HG03520 (cell line): ENCODE measurements at regions not wholly inside any gene's neighbourhood (a gene's known extent, or its start where the extent isn't known, plus 50 kb on each side); places are given as distances from the start of the nearest gene placed in this dataset.
"Not testable (repeated sequence)": the region's sequence is repeated elsewhere in the genome, so short reads cannot be mapped to it uniquely, and the experiment has no call there.

Source experiments
- ATAC-seq: cut with Tn5 transposase; IDR thresholded peaks from one replicate; pipeline ENCODE4 v1.9.1; 2021; ENCODE audit warnings: mild to moderate bottlenecking, moderate library complexity; ENCODE audit not compliant: unreplicated experiment

GRCh38 chr6:92428448-92428847, 990.9 kb downstream of the EPHA7 start:
- ATAC-seq, result no peak

DNA sequence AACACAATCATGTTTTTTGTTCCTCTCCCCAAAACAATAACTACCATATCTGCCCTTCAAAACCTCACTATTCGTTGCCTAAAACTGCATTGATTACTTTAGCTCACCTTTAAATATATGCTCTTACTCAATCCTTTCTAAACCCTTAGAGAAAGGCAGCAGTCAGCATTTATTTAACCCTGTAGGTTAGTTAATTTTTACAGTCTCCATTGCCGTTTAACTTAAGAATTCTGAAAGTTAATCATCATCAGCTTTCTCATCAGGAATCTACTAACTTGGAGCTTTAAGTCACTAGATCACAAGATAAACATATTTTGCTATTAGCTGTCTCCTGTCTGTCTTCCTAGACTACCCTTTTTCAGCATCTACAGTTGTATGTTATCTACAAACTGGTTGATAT, 991.9 kb downstream of the EPHA7 start:
- no peak for ATAC-seq

- no peak for ATAC-seq
Observed at GRCh38 chr6:92415656-92416055, 1003.7 kb downstream of the EPHA7 start.

DNA sequence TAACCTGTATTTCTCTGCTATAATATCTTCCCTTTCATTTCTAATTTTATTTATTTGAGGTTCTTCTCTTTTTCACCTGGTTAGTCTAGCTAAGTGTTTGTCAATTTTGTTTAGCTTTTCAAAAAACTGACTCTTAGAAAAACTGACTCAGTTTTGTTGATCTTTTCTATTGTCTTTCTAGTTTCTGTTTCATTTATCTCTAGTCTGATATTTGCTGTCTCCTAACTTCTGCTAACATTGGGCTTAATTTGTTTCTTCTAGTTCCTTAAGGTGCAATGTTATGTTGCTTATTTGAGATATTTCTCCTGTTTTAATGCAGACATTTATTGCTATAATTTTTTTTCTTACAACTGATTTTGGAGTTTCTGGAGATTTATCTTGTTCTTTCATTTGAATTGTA, 1011.0 kb downstream of the EPHA7 start:
- no peak for ATAC-seq

- ATAC-seq, result no peak
Observed at GRCh38 chr6:92404281-92404680, 1015.1 kb downstream of the EPHA7 start.

- ATAC-seq, result no peak
Observed at GRCh38 chr6:92399911-92400310, 1019.4 kb downstream of the EPHA7 start.

DNA sequence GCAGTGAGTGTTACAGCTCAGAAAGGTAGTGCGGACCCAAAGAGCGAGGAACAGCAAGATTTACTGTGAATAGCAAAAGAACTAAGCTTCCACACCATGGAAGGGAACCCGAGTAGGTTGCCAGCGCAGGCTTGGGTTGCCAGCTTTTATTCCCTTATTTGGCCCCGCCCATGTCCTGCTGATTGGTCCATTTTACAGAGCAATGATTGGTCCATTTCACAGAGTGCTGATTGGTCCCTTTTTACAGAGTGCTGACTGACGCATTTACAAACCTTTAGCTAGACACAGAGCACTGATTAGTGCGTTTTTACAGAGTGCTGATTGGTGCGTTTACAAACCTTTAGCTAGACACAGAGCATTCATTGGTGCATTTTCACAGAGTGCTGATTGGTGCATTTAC, 1030.7 kb downstream of the EPHA7 start:
- ATAC-seq, result not testable (repeated sequence)

DNA sequence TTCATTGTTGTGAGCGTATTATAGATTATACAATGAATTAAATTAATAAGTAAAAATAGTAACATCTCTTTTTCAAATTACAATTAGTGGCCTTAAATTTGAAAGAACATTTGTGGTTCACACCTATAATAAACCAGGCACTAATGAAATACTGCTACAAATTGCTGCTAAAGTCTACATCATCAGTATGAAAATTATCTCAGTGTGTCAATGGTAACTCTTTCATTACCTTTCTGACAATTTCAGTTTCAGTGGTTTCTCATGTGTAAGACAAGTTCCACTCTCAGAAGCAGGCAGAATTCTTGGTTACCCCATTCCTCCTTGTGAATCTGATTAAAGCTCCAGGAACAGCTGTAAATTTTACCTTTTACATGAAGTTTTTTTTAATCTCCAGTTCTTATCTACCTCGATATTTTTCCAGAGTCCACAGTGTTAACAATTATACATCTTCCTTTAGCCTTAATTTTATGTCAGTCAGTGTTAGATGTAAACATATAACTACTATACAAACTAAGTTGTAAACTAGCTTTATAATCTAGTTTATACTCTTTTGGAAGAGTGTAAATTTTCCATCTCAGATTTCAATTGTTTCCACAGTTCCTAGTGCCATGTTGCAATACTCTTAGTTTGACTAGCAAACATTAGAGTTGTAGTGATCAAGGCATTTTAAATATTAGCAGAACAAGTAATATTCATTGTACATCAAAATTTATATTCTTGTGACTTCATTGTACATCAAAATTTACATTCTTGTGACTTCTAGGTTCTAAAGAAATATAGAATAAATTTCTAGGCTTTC, 1038.4 kb downstream of the EPHA7 start:
- ATAC-seq, result no peak

- ATAC-seq, result no peak
Observed at GRCh38 chr6:92377137-92377536, 1042.2 kb downstream of the EPHA7 start.

- ATAC-seq, result no peak
Observed at GRCh38 chr6:92376691-92377090, 1042.7 kb downstream of the EPHA7 start.

GRCh38 chr6:92371211-92372208, 1047.8 kb downstream of the EPHA7 start:
- ATAC-seq, result no peak

DNA sequence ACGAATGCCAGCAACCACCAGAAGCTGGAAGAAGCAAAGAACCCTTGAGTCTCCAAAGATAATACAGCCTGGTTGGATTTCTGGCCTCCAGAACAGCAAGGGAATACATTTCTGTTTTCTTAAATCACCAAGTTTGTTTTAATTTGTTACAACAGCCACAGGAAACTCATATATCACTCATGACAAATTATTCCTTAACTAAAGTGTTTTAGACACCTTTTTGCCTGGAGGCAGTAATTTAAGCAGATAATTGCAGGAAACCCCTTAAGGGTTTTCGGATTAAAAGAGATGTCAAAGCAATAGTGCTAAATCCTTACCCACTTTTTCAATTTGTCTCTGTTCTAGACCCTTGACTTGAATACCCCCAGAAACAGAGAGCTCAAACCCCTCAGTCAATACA, 1050.0 kb downstream of the EPHA7 start:
- no peak for ATAC-seq

DNA sequence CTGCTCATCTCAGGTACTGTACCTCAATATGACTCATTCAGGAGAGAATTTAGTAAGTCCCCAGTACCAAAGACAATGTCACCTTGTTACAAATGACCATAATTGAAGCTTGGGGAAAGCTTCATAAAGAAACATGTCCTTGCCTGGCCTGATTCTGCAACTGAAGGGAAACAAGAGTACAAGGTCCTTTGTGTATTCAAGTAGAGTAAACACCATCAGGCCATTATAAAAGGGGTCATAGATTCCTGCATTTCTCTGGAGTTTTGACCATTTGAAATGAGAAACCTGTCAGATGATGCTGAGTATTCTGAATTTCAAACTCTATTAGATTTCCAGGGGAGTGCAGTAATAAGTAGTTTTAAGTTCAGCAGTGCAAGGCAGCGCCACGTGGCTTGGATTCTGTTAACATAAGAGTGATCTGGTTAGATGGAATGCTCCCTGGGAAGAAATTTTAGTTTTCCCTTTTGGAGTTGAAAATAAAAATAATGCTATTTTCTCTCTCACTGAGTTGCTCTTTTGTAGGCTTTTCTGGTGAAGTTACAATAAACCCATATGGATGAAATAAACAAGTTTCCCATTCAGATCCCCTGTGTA, 1054.3 kb downstream of the EPHA7 start:
- no peak for ATAC-seq

- no peak for ATAC-seq
Observed at GRCh38 chr6:92363111-92363510, 1056.2 kb downstream of the EPHA7 start.

GRCh38 chr6:92362404-92362803, 1057.0 kb downstream of the EPHA7 start:
- no peak for ATAC-seq

DNA sequence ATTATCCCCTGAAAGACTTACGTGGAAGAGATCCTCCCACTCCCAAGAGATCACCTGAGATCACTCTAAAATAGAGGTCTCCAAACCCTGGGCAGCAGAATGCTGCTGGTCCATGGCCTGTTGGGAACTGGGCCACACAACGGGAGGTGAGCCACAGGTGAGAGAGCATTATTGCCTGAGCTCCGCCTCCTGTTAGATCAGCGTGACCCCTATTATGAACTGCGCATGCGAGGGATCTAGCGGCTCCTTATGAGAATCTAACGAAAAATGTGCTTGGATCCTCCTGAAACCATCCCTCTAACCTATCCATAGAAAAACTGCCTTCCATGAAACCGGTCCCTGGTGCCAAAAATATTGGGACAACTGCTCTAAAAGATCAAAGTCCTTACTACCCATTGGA, 1057.4 kb downstream of the EPHA7 start:
- ATAC-seq, result no peak

- no peak for ATAC-seq
Observed at GRCh38 chr6:92354270-92354829, 1065.0 kb downstream of the EPHA7 start.

GRCh38 chr6:92352130-92352529, 1067.2 kb downstream of the EPHA7 start:
- ATAC-seq, result no peak

GRCh38 chr6:92341201-92341600, 1078.2 kb downstream of the EPHA7 start:
- ATAC-seq, result no peak

DNA sequence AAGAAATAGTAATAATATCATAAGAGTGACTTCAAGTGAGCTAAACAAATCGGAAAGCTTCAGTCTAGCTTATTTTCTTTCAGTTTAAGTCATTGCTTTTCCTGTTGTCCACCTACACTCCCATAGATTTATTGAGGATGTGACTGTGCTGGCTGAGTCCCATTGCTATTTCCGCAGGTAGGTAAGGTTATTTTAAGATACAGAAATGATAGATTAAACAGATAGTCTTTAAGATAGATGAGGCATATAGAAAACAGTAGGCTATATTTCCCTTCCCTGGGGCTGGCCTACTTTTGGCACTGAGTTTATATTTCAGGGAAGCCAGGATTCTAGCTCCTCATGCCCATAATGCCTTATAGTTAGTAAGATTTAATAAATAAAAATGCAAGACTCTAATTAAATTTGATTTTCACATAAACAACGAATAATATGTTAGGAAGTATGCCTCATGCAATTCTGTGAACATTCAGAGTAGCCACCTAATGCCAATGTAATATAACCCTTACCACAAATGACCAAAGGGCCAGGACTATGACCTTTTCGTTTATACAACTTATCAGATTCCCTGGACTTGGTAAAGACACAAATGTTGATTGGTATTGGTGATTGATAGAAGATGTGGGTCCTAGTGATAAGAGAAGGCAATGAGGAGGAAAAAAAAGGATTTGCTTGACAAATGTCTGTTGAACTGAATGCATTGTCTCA, 1079.3 kb downstream of the EPHA7 start:
- ATAC-seq, result no peak

DNA sequence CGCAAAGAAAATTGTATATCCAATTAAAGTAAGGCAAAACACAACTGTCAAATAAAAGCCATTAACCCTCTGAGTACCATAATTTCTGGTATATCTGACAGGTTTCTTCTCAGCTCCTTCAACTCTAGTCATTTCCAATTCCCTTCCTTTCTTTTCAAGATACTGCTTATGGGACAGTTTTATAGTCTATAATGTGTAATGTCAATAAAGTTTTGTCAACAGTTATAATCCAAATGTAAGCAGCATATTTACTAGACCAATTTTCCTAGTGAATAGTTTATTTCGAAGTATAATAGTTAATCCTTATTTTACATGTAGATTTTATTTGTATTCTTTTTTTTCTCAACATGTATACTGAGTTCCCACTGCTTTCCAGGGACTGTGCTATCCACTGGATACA, 1081.8 kb downstream of the EPHA7 start:
- no peak for ATAC-seq
